ENCODE measurements at regions not wholly inside any gene's neighbourhood (a gene's known extent, or its start where the extent isn't known, plus 50 kb on each side); places are given as distances from the start of the nearest gene placed in this dataset.

- Histone ChIP-seq H3K27me3 (ENCODE audit: insufficient read depth, poor library complexity, severe bottlenecking) (no peaks in the 10 kb centered on the region), H3K27ac (replicated peaks) (no peak overlapping the region), H3K4me3 (replicated peaks; ENCODE audit: insufficient read depth, low read length) (no peak overlapping the region)
- TF ChIP-seq CTCF (IDR thresholded peaks at IDR 0.05; ENCODE audit: insufficient read depth, low read length) = no peak
- no peak for TF ChIP-seq SPI1 (IDR thresholded peaks at IDR 0.05; ENCODE audit: borderline replicate concordance, low read depth)
- no peak for TF ChIP-seq REST (IDR thresholded peaks at IDR 0.05; ENCODE audit: insufficient replicate concordance, low read depth)
- TF ChIP-seq GABPA (IDR thresholded peaks at IDR 0.05; ENCODE audit: low read depth) = no peak
- TF ChIP-seq POLR2AphosphoS5 (IDR thresholded peaks at IDR 0.05; ENCODE audit: low read depth) = no peak
- no peak for DNase-seq (ENCODE audit: low read depth in 1 of 2, low spot score in 1 of 2)
Measured at GRCh38 chr3:23656199-23656598, 149.6 kb upstream of the UBE2E1 start.

GRCh38 chr3:23656821-23657220 is 148.9 kb upstream of the UBE2E1 start:
- Histone ChIP-seq H3K27me3 (ENCODE audit: insufficient read depth, poor library complexity, severe bottlenecking) (no peaks in the 10 kb centered on the region), H3K27ac (replicated peaks) (no peak overlapping the region), H3K4me3 (replicated peaks; ENCODE audit: insufficient read depth, low read length) (no peak overlapping the region)
- TF ChIP-seq SPI1 (IDR thresholded peaks at IDR 0.05; ENCODE audit: borderline replicate concordance, low read depth) (no peak), POLR2AphosphoS5 (IDR thresholded peaks at IDR 0.05; ENCODE audit: low read depth) (no peak), CTCF (IDR thresholded peaks at IDR 0.05; ENCODE audit: insufficient read depth, low read length) (no peak), GABPA (IDR thresholded peaks at IDR 0.05; ENCODE audit: low read depth) (no peak), REST (IDR thresholded peaks at IDR 0.05; ENCODE audit: insufficient replicate concordance, low read depth) (no peak)
- no peak for DNase-seq (ENCODE audit: low read depth in 1 of 2, low spot score in 1 of 2)

GRCh38 chr3:23657647-23658046 is 148.1 kb upstream of the UBE2E1 start:
- H3K27me3 ChIP-seq (ENCODE audit: insufficient read depth, poor library complexity, severe bottlenecking) = no peaks in the 10 kb centered on the region

More at GRCh38 chr3:23657647-23658046, 148.1 kb upstream of the UBE2E1 start:
- no peak overlapping the region for H3K27ac ChIP-seq (replicated peaks)
- TF ChIP-seq GABPA (IDR thresholded peaks at IDR 0.05; ENCODE audit: low read depth) (no peak), CTCF (IDR thresholded peaks at IDR 0.05; ENCODE audit: insufficient read depth, low read length) (no peak), POLR2AphosphoS5 (IDR thresholded peaks at IDR 0.05; ENCODE audit: low read depth) (no peak), REST (IDR thresholded peaks at IDR 0.05; ENCODE audit: insufficient replicate concordance, low read depth) (no peak), SPI1 (IDR thresholded peaks at IDR 0.05; ENCODE audit: borderline replicate concordance, low read depth) (no peak)
- DNase-seq (ENCODE audit: low read depth in 1 of 2, low spot score in 1 of 2) = no peak
- no peak overlapping the region for H3K4me3 ChIP-seq (replicated peaks; ENCODE audit: insufficient read depth, low read length)
